MM.1S (cell line): ENCODE measurements at regions not wholly inside any gene's neighbourhood (a gene's known extent, or its start where the extent isn't known, plus 50 kb on each side); places are given as distances from the start of the nearest gene placed in this dataset.

ENCODE experiments used
- CTCF ChIP-seq: fragments of 300-600 bp; sonication (generic); IDR thresholded peaks from 2 replicates; pipeline ENCODE4 v1.5.1; 2016; ENCODE audit warnings: antibody characterized with exemption, low read length, mixed read lengths
- EZH2 ChIP-seq: fragments of 300-600 bp; sonication (generic); optimal IDR thresholded peaks from 2 replicates; pipeline ENCODE3; 2017; ENCODE audit warnings: low read depth, mild to moderate bottlenecking, antibody characterized with exemption, low read length, mixed read lengths
- EZH2phosphoT487 ChIP-seq: fragments of 300-600 bp; sonication (generic); IDR thresholded peaks from 2 replicates; pipeline ENCODE4 v1.6.1; 2018; ENCODE audit warnings: antibody characterized with exemption, low read length

- TF ChIP-seq CTCF (no peak), EZH2 (no peak), EZH2phosphoT487 (no peak)
These were observed 77.6 kb upstream of the IPO5 start for GRCh38 chr13:97875911-97876310.
